WI38 (cell line): ENCODE measurements at regions not wholly inside any gene's neighbourhood (a gene's known extent, or its start where the extent isn't known, plus 50 kb on each side); places are given as distances from the start of the nearest gene placed in this dataset.

Source experiments
- H3K4me3 ChIP-seq: 2 replicates; pipeline ENCODE4 v1.5.1; 2011; ENCODE audit warnings: low read depth, mild to moderate bottlenecking, control low read depth, low read length
- CTCF ChIP-seq: IDR thresholded peaks from 2 replicates; pipeline ENCODE4 v1.5.1; 2012; ENCODE audit warnings: low read depth, mild to moderate bottlenecking, control low read depth, low read length

GRCh38 chr12:115001571-115002180, 317.7 kb upstream of the TBX3 start:
- H3K4me3 ChIP-seq: no peak overlapping the region
- no peak for TF ChIP-seq CTCF

GRCh38 chr12:115000038-115000437, 316.1 kb upstream of the TBX3 start:
- no peak overlapping the region for H3K4me3 ChIP-seq
- no peak for TF ChIP-seq CTCF

- no peak overlapping the region for H3K4me3 ChIP-seq
- TF ChIP-seq CTCF: no peak
Observed at GRCh38 chr12:114998750-114999128, 314.8 kb upstream of the TBX3 start.

- H3K4me3 ChIP-seq: no peak overlapping the region
- TF ChIP-seq CTCF: no peak
Observed at GRCh38 chr12:114998118-114998749, 314.3 kb upstream of the TBX3 start.

- H3K4me3 ChIP-seq: no peak overlapping the region
- TF ChIP-seq CTCF: no peak
Observed at GRCh38 chr12:114996382-114996781, 312.4 kb upstream of the TBX3 start.

- TF ChIP-seq CTCF: no peak
- no peak overlapping the region for H3K4me3 ChIP-seq
Observed at GRCh38 chr12:114995891-114996290, 311.9 kb upstream of the TBX3 start.

GRCh38 chr12:114993165-114993564, 309.2 kb upstream of the TBX3 start:
- no peak overlapping the region for H3K4me3 ChIP-seq
- TF ChIP-seq CTCF: no peak
